GM10266 (cell line): ENCODE measurements at regions not wholly inside any gene's neighbourhood (a gene's known extent, or its start where the extent isn't known, plus 50 kb on each side); places are given as distances from the start of the nearest gene placed in this dataset.

Experiments
- DNase-seq: peaks from one replicate; pipeline ENCODE4 v3.0.0; 2012; ENCODE audit errors: extremely low spot score
- TF ChIP-seq, protein P1 (sequence below): IDR thresholded peaks from 2 replicates; pipeline ENCODE4 v1.5.1; 2012; ENCODE audit warnings: mild to moderate bottlenecking, low read depth; ENCODE audit not compliant: control insufficient read depth, insufficient read depth; ENCODE audit errors: missing control alignments

DNA sequence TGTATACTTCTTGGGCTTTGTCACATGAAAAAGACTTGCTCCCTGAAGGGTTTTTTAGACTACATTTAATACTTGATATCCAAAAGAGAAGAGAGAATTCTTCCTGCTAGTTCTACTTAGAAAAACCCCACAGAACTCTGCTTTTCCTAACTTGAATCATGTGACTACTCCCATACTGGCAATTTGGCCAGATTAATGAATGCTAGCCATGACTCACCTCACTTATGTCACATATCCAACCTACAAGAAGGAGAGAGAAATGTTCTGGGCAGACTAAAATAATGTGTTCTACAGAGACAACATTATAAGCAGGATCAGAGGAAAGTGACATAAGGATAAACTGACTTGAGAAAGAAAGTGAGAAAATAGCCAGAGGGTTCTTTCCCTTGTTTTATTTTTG lies 249.3 kb upstream of the GULP1 start:
- DNase-seq = no peak
- TF ChIP-seq, protein P1, sequence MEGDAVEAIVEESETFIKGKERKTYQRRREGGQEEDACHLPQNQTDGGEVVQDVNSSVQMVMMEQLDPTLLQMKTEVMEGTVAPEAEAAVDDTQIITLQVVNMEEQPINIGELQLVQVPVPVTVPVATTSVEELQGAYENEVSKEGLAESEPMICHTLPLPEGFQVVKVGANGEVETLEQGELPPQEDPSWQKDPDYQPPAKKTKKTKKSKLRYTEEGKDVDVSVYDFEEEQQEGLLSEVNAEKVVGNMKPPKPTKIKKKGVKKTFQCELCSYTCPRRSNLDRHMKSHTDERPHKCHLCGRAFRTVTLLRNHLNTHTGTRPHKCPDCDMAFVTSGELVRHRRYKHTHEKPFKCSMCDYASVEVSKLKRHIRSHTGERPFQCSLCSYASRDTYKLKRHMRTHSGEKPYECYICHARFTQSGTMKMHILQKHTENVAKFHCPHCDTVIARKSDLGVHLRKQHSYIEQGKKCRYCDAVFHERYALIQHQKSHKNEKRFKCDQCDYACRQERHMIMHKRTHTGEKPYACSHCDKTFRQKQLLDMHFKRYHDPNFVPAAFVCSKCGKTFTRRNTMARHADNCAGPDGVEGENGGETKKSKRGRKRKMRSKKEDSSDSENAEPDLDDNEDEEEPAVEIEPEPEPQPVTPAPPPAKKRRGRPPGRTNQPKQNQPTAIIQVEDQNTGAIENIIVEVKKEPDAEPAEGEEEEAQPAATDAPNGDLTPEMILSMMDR = no peak

DNA sequence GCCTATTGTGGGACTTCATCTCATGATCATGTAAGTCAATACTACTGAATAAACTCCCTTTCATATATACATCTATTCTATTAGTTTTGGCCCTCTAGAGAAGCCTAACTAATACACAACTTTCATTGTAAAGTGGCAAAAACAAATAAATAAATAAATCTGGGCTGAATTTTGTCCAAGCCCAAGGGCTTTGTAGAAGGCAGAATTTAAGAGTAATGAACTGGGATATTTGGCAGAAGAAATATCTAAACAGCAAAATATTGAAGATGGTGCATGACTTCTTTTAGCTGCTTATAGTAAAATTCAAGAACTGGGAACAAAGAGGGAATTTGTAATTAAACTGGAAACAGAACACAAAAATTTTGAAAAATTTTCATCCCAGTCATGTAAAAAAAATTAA lies 246.7 kb upstream of the GULP1 start:
- TF ChIP-seq, protein P1 = no peak
- no peak for DNase-seq

DNA sequence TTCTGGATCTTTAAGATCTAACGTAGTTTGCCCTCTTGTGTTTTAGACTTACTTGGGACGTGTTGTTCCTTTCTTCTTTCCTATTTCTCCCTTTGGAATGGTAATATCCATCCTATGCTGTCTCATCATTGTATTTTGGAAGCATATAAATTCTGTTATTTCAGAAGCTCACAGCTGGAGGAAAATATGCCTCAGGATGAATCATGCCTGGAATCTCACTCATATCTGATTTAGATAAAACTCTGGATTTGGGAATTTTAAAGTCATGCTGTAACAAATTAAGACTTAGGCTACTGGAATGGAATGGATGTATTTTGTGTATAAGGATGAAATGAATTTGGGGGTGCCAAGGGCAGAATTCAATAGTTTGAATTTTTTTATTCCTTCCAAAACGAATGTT lies 245.2 kb upstream of the GULP1 start:
- TF ChIP-seq, protein P1 = no peak
- DNase-seq = no peak

DNA sequence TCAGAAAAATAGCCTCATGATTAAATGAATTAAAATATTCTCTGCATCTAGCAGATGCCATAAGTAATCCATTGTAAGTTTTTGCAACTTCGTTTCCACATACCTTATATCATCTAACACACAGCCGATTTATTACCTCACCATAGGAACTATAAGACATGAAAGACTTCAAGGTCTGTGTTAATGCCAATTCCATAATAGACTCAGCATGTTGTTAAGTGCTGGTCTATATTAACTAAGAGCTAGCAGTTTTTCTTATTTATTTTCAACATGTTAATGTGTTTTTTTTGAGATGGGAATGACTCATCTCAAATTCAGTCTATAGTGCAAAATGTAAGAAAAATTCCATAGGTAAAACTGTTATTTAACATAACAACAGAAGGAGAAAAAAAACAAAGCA lies 243.9 kb upstream of the GULP1 start:
- TF ChIP-seq, protein P1 = no peak
- no peak for DNase-seq

DNA sequence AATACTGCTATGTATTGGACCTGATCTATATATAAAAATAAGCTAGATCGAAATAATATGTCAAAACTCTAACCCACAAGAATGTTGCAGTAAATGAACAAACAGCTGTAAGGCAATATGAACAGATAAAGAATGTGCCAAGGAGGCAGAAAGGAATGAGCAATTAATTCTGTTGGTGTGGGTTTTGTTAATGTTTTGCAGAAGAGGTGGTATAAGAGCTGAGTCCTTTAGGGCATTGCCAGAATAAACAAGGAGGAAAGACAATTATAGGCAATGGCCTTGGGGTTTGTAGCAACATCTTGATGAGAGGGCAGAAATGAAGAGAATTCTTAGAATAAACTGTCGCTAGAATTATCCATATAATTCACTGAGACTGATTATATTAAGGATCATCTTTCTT lies 240.9 kb upstream of the GULP1 start:
- no peak for DNase-seq
- TF ChIP-seq, protein P1 = no peak

DNA sequence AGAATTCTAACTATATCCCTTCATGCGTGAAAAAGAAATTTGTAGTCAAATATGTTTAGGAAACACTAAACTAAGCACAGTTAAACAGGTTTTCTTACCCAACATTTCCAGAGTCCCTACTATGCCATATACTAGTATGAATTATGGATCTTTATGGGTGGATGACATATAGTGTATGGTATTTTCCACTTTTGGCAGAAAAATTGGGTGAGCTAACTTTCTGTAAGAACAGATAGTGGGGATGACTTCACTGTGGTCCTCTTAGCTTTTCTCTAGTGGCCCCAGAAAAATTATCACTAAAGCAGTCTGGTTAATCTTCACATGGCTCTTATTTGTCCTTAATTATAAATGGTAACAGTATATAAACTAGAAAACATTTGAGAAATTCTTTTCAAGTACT lies 240.0 kb upstream of the GULP1 start:
- TF ChIP-seq, protein P1 = no peak
- DNase-seq = no peak

DNA sequence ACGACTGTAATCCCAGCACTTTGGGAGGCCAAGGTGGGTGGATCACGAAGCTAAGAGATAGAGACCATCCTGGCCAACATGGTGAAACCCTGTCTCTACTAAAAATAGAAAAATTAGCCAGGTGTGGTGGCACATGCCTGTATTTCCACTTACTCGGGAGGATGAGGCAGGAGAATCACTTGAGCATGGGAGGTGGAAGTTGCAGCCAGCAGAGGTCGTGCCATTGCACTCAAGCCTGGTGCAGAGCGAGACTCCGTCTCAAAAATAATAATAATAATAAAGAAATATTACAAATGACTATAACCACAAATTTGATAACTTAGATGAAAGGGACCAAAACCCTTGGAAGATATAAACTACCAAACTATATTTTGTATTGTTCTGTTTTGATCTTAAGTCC lies 226.3 kb upstream of the GULP1 start:
- TF ChIP-seq, protein P1 = no peak
- no peak for DNase-seq
